Fibroblast of lung (primary cell): ENCODE measurements at regions not wholly inside any gene's neighbourhood (a gene's known extent, or its start where the extent isn't known, plus 50 kb on each side); places are given as distances from the start of the nearest gene placed in this dataset.

Experiments used
- EZH2 ChIP-seq: IDR thresholded peaks from 2 replicates; pipeline ENCODE4 v1.5.1; 2012; ENCODE audit warnings: low read length, control low read depth, mild to moderate bottlenecking; ENCODE audit errors: missing control alignments
- TF ChIP-seq, protein P1 (sequence below), 2 donors: IDR thresholded peaks in 1 of 2; conservative IDR thresholded peaks in 1 of 2; 1 replicate in 1 of 2; 2 replicates in 1 of 2; pipeline ENCODE4 v1.5.1; 2011 to 2012; ENCODE audit warnings: low read length in 2 of 2, control low read depth in 1 of 2, inconsistent platforms in 1 of 2, low read depth in 1 of 2, mild to moderate bottlenecking in 1 of 2

- TF ChIP-seq, protein P1, sequence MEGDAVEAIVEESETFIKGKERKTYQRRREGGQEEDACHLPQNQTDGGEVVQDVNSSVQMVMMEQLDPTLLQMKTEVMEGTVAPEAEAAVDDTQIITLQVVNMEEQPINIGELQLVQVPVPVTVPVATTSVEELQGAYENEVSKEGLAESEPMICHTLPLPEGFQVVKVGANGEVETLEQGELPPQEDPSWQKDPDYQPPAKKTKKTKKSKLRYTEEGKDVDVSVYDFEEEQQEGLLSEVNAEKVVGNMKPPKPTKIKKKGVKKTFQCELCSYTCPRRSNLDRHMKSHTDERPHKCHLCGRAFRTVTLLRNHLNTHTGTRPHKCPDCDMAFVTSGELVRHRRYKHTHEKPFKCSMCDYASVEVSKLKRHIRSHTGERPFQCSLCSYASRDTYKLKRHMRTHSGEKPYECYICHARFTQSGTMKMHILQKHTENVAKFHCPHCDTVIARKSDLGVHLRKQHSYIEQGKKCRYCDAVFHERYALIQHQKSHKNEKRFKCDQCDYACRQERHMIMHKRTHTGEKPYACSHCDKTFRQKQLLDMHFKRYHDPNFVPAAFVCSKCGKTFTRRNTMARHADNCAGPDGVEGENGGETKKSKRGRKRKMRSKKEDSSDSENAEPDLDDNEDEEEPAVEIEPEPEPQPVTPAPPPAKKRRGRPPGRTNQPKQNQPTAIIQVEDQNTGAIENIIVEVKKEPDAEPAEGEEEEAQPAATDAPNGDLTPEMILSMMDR (conservative IDR thresholded peaks at IDR 0.05 in 1 of 2, IDR thresholded peaks at IDR 0.05 in 1 of 2; ENCODE audit: low read depth in 1 of 2, low read length in 2 of 2) = no peak
- no peak for TF ChIP-seq EZH2
These were observed 1014.4 kb upstream of the GOT2 start for GRCh38 chr16:59748531-59748930.
